SU-DHL-6 (cell line): ENCODE measurements at regions not wholly inside any gene's neighbourhood (a gene's known extent, or its start where the extent isn't known, plus 50 kb on each side); places are given as distances from the start of the nearest gene placed in this dataset.

Source experiments
- H2AFZ ChIP-seq: fragments of 200-600 bp; sonication (generic); 2 replicates; pipeline ENCODE4 v1.6.1; 2014; ENCODE audit warnings: low read depth, mild to moderate bottlenecking, moderate library complexity, mixed read lengths, antibody characterized with exemption, low read length; ENCODE audit not compliant: severe bottlenecking
- H3F3A ChIP-seq: fragments of 200-600 bp; shearing (Covaris generic); 2 replicates; pipeline ENCODE4 v1.6.0; 2016; ENCODE audit warnings: antibody characterized with exemption, mild to moderate bottlenecking; ENCODE audit not compliant: insufficient read depth
- H3K27ac ChIP-seq: fragments of 200-600 bp; sonication (generic); 2 replicates; pipeline ENCODE4 v1.5.1; 2016; ENCODE audit warnings: low read depth, mild to moderate bottlenecking, low read length, moderate library complexity, mixed read lengths
- H3K27me3 ChIP-seq: fragments of 200-600 bp; sonication (generic), shearing (Covaris generic); 2 replicates; pipeline ENCODE4 v1.6.0; 2014; ENCODE audit warnings: mild to moderate bottlenecking, low read length
- H3K36me3 ChIP-seq: fragments of 200-600 bp; sonication (generic); 2 replicates; pipeline ENCODE4 v1.6.1; 2014; ENCODE audit warnings: mild to moderate bottlenecking, low read length, mixed read lengths
- H3K4me2 ChIP-seq: fragments of 300-600, 200-600 bp; shearing (Covaris generic), sonication (generic); 2 replicates; pipeline ENCODE4 v1.6.0; 2014; ENCODE audit warnings: low read length, low read depth, mild to moderate bottlenecking; ENCODE audit not compliant: poor library complexity, severe bottlenecking
- H3K4me3 ChIP-seq: fragments of 200-600 bp; sonication (generic); 2 replicates; pipeline ENCODE4 v1.5.1; 2014; ENCODE audit warnings: antibody characterized with exemption, low read length, mild to moderate bottlenecking, mixed read lengths; ENCODE audit not compliant: insufficient read depth, poor library complexity, severe bottlenecking
- H3K79me2 ChIP-seq: fragments of 200-600 bp; sonication (generic); 2 replicates; pipeline ENCODE4 v1.6.1; 2014; ENCODE audit warnings: mild to moderate bottlenecking, low read length, moderate library complexity; ENCODE audit not compliant: insufficient read depth
- H3K9ac ChIP-seq: fragments of 200-600 bp; sonication (generic); 2 replicates; pipeline ENCODE4 v1.7.0; 2014; ENCODE audit warnings: mild to moderate bottlenecking, low read length
- H3K9me2 ChIP-seq: fragments of 200-600 bp; sonication (generic); replicated peaks from 2 replicates; pipeline ENCODE4 v1.6.1; 2014; ENCODE audit warnings: low read length; ENCODE audit not compliant: insufficient read depth
- H3K9me3 ChIP-seq: fragments of 200-600 bp; sonication (generic); 2 replicates; pipeline ENCODE4 v1.6.1; 2014; ENCODE audit warnings: low read length, mixed read lengths; ENCODE audit not compliant: insufficient read depth
- H4K20me1 ChIP-seq: fragments of 200-600 bp; sonication (generic); 2 replicates; pipeline ENCODE4 v1.6.1; 2014; ENCODE audit warnings: low read depth, mild to moderate bottlenecking, antibody characterized with exemption, low read length, moderate library complexity, mixed read lengths
- EZH2phosphoT487 ChIP-seq: fragments of 200-600 bp; sonication (generic), shearing (Covaris generic); conservative IDR thresholded peaks from 2 replicates; pipeline ENCODE4 v1.6.1; 2018; ENCODE audit warnings: mild to moderate bottlenecking, antibody characterized with exemption, low read length, moderate library complexity, mixed read lengths
- TF ChIP-seq, protein P1 (sequence below): fragments of 200-600 bp; sonication (generic); IDR thresholded peaks from one replicate; pipeline ENCODE4 v1.5.1; 2017; ENCODE audit warnings: antibody characterized with exemption, mild to moderate bottlenecking, low read length, moderate library complexity; ENCODE audit not compliant: insufficient read depth, poor library complexity, severe bottlenecking

DNA sequence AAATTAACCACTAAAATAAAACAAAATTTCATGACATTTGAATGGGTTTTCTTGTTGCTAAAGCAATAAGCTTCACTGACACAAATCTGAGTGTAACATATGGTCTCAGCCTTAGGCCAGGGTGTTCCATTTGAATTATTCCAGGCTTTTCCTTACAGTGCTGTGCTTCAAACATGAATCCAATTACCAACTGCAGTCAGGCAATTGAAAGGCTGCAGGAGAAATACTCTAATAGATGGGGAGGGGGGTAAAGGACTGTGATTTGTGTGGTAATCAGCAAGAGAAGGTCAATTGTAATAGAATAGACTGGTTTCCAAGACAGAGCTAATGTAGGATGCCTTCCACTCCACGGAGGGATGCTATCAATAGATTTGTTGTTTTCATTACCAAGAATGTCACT, 466.7 kb downstream of the C3orf38 start:
- Histone ChIP-seq H3K9me3 (no peaks in the 10 kb centered on the region), H3K9ac (no peak overlapping the region), H3K27me3 (no peaks in the 10 kb centered on the region), H4K20me1 (no peaks in the 10 kb centered on the region), H3K4me2 (no peak overlapping the region), H3K9me2 (no peaks in the 10 kb centered on the region; the same call in 1 of the 2 replicates), H2AFZ (no peak overlapping the region), H3F3A (no peaks in the 10 kb centered on the region), H3K27ac (no peak overlapping the region), H3K79me2 (no peaks in the 10 kb centered on the region), H3K36me3 (no peaks in the 10 kb centered on the region), H3K4me3 (no peak overlapping the region)
- TF ChIP-seq EZH2phosphoT487, result no peak
- TF ChIP-seq, protein P1, sequence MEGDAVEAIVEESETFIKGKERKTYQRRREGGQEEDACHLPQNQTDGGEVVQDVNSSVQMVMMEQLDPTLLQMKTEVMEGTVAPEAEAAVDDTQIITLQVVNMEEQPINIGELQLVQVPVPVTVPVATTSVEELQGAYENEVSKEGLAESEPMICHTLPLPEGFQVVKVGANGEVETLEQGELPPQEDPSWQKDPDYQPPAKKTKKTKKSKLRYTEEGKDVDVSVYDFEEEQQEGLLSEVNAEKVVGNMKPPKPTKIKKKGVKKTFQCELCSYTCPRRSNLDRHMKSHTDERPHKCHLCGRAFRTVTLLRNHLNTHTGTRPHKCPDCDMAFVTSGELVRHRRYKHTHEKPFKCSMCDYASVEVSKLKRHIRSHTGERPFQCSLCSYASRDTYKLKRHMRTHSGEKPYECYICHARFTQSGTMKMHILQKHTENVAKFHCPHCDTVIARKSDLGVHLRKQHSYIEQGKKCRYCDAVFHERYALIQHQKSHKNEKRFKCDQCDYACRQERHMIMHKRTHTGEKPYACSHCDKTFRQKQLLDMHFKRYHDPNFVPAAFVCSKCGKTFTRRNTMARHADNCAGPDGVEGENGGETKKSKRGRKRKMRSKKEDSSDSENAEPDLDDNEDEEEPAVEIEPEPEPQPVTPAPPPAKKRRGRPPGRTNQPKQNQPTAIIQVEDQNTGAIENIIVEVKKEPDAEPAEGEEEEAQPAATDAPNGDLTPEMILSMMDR, result no peak

DNA sequence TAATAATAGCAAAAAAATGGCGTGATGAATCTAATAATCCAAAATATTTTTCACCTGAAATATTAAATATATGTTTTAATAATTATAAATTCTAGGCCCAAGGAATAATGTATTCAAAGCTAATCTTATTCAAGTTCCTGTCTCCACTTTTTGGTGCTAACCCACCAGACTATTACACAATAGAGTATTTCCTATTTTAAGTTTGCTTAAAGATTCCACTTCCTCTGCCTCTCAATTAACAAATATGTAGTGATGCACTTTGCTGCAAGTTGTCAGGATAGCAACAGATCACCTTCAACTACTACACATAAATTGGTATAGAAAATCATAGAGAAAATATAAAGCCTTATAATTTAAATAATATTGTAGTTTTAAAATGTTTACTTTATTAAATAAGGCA, 467.5 kb downstream of the C3orf38 start:
- Histone ChIP-seq H3K9me2 (no peaks in the 10 kb centered on the region; the same call in 1 of the 2 replicates), H3K27me3 (no peaks in the 10 kb centered on the region), H2AFZ (no peak overlapping the region), H3K27ac (no peak overlapping the region), H3K9me3 (no peaks in the 10 kb centered on the region), H3K4me3 (no peak overlapping the region), H3K36me3 (no peaks in the 10 kb centered on the region), H3K4me2 (no peak overlapping the region), H4K20me1 (no peaks in the 10 kb centered on the region), H3K79me2 (no peaks in the 10 kb centered on the region), H3F3A (no peaks in the 10 kb centered on the region), H3K9ac (no peak overlapping the region)
- TF ChIP-seq, protein P1, result no peak
- TF ChIP-seq EZH2phosphoT487, result no peak

DNA sequence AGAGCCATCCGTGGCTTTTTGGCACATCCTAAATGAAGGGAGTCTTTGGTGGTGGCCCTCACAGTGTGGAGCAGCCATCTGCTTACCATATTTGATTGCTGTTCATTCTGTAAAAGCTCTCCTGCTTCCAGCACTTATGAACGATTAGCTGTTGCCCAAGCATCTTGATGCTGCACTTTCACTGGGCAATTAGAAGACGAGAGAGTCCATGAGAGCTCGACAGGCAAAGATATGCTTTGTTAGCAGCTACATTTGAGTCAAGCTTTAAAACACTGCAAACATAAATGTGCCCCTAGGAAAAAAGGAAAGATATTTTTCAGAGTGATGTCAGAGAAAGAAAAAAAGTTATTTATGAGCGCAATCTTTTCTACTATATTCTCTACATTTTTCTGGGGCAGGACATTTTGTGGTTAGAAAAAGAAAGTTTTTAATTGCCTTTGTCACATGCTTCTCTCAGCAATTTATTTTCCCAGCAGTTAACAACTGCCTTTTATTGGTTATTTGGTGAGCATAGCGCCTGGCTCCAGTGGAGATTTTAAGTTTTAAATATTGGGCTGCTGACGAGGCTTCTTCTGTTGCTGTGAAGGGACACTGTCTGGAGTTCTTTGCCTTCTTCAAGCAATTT, 468.4 kb downstream of the C3orf38 start:
- TF ChIP-seq EZH2phosphoT487, result no peak
- TF ChIP-seq, protein P1, result no peak
- no peak overlapping the region for H3K27ac ChIP-seq
- no peaks in the 10 kb centered on the region for H3K79me2 ChIP-seq
- no peaks in the 10 kb centered on the region for H3K27me3 ChIP-seq
- no peaks in the 10 kb centered on the region; the same call in 1 of the 2 replicates for H3K9me2 ChIP-seq
- H3F3A ChIP-seq, result no peaks in the 10 kb centered on the region
- no peaks in the 10 kb centered on the region for H4K20me1 ChIP-seq
- no peaks in the 10 kb centered on the region for H3K9me3 ChIP-seq
- H3K9ac ChIP-seq, result no peak overlapping the region
- no peak overlapping the region for H2AFZ ChIP-seq
- no peak overlapping the region for H3K4me2 ChIP-seq
- no peak overlapping the region for H3K4me3 ChIP-seq
- no peaks in the 10 kb centered on the region for H3K36me3 ChIP-seq
